ENCODE measurements at regions not wholly inside any gene's neighbourhood (a gene's known extent, or its start where the extent isn't known, plus 50 kb on each side); places are given as distances from the start of the nearest gene placed in this dataset.

DNA sequence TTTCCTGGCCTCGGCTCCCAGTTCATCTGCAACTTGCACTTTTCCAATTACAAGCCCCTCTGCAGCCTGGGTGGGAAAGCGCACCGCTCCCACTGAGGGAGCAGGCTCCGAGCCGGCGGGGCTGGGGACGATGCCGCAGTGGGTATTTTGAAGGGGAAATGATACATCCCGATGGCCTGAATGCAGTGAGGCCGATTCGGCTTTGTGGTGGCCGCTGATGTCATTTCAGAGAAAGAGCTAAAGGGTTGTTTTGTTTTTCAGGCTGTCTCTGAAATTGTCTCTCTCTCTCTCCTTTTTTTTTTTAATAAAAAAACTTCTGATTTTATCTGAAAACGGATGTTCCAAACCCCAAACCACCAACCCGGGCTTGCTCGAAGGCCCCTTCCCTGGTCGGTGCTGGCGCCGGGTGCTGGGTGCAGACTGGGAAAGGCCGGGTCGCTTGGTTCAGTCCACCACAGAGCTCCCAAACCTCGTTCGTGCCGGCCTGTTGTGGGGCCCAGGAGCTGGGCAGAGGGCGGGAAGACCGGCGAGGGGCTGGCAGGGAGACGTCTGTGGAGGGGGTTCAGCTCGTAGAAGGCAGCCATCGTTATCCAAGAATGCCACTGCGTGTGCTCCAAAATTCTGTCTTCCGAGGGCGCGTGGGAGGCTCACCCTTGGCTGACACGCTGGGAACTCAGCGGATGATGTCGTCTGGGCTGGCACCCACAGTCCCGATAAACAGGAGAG, 102.8 kb downstream of the FOXL1 start:
- no peak for DNase-seq
- Histone ChIP-seq H3K4me1 (ENCODE audit: insufficient read depth) (peaks cover 2% of the 10 kb centered on the region), H3K27me3 (no peaks in the 10 kb centered on the region), H3K4me3 (no peak overlapping the region), H3K27ac (no peak overlapping the region), H3K36me3 (no peaks in the 10 kb centered on the region), H3K9me3 (no peaks in the 10 kb centered on the region)
- 67 to 70% (median 69%) methylated on average over 37 of the region's 37 CpGs for WGBS, 3 donors
- intact Hi-C loops (cut with DNase I) = no loop called here
- TF ChIP-seq POLR2A (IDR thresholded peaks at IDR 0.05) (no peak), EP300 (IDR thresholded peaks at IDR 0.05) (no peak)
- TF ChIP-seq, protein P1, sequence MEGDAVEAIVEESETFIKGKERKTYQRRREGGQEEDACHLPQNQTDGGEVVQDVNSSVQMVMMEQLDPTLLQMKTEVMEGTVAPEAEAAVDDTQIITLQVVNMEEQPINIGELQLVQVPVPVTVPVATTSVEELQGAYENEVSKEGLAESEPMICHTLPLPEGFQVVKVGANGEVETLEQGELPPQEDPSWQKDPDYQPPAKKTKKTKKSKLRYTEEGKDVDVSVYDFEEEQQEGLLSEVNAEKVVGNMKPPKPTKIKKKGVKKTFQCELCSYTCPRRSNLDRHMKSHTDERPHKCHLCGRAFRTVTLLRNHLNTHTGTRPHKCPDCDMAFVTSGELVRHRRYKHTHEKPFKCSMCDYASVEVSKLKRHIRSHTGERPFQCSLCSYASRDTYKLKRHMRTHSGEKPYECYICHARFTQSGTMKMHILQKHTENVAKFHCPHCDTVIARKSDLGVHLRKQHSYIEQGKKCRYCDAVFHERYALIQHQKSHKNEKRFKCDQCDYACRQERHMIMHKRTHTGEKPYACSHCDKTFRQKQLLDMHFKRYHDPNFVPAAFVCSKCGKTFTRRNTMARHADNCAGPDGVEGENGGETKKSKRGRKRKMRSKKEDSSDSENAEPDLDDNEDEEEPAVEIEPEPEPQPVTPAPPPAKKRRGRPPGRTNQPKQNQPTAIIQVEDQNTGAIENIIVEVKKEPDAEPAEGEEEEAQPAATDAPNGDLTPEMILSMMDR (IDR thresholded peaks at IDR 0.05) = no peak

DNA sequence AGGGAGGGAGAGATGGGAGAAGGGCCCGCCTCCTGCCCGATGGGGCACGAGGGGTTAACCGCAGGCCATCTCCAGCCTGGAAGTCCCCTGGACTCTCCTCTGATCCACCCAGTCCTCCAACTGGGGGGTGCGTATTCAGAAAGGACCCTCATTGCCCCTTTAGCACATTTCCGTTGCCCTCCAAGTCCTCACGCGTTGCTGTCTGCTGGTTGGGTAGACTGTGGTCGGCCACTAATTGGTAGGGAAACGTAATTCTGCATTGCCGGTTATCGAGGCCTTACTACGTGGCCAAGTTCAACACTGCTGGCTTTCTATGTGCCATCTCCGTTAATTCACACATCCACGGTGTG, 103.4 kb downstream of the FOXL1 start:
- no peak overlapping the region for H3K4me3 ChIP-seq
- no peak for DNase-seq
- no peaks in the 10 kb centered on the region for H3K27me3 ChIP-seq
- 84 to 89% (median 86%) methylated on average over 15 of the region's 15 CpGs for WGBS, 3 donors
- no peaks in the 10 kb centered on the region for H3K9me3 ChIP-seq
- intact Hi-C loops (cut with DNase I) = no loop called here
- H3K4me1 ChIP-seq (ENCODE audit: insufficient read depth) = peaks cover 2% of the 10 kb centered on the region
- no peak overlapping the region for H3K27ac ChIP-seq
- no peak for TF ChIP-seq EP300 (IDR thresholded peaks at IDR 0.05)
- no peak for TF ChIP-seq POLR2A (IDR thresholded peaks at IDR 0.05)
- TF ChIP-seq, protein P1 (IDR thresholded peaks at IDR 0.05) = no peak
- H3K36me3 ChIP-seq = no peaks in the 10 kb centered on the region

DNA sequence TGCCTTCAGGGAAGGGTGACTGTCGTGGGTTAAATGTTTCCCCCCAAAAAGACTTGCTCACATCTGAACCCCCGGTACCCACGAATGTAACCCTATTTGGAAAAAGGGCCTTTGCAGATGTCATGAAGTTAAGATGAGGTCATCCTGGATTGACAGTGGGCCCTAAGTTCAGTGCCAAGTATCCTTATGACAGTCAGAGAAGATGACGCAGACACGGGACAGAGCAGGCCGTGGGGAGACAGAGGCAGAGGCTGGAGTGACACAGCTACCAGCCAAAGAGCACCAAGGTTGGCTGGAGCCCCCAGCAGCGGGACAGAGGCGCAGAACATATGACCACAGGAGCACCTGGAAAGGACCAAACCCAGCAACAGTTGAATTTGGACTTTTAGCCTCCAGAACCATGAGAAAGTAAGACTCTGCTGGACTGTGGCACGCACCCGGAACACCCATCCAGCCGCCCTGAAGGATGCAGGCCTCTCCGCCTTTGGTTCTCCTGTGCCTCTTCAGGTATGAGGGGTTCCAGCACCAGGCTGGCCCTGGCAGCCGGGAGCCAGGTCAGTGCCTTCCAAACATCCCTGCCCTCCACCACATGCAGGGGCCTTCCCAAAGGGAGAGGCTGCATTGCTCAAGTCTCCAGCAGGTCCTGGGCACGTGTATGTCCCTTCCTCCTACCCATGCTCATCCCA, 104.0 kb downstream of the FOXL1 start:
- no peaks in the 10 kb centered on the region for H3K27me3 ChIP-seq

GRCh38 chr16:86683441-86684194, 105.3 kb downstream of the FOXL1 start:
- 62 to 69% (median 64%) methylated on average over 8 of the region's 8 CpGs for WGBS, 3 donors
- no peaks in the 10 kb centered on the region for H3K9me3 ChIP-seq
- no peaks in the 10 kb centered on the region for H3K27me3 ChIP-seq
- intact Hi-C loops (cut with DNase I) = no loop called here
- no peak overlapping the region for H3K4me3 ChIP-seq
- TF ChIP-seq POLR2A (IDR thresholded peaks at IDR 0.05) (no peak), EP300 (IDR thresholded peaks at IDR 0.05) (no peak)
- TF ChIP-seq, protein P1 (IDR thresholded peaks at IDR 0.05) = no peak
- DNase-seq = no peak
- H3K27ac ChIP-seq = no peak overlapping the region
- peaks cover 2% of the 10 kb centered on the region for H3K4me1 ChIP-seq (ENCODE audit: insufficient read depth)
- H3K36me3 ChIP-seq = no peaks in the 10 kb centered on the region

More for the DNA sequence above, 104.0 kb downstream of the FOXL1 start:
- H3K4me3 ChIP-seq = no peak overlapping the region
- H3K9me3 ChIP-seq = no peaks in the 10 kb centered on the region
- intact Hi-C loops (cut with DNase I) = no loop called here
- H3K4me1 ChIP-seq (ENCODE audit: insufficient read depth) = peaks cover 2% of the 10 kb centered on the region
- DNase-seq = no peak
- no peaks in the 10 kb centered on the region for H3K36me3 ChIP-seq
- WGBS, 3 donors = 84 to 87% (median 85%) methylated on average over 14 of the region's 14 CpGs
- H3K27ac ChIP-seq = no peak overlapping the region
- TF ChIP-seq POLR2A (IDR thresholded peaks at IDR 0.05) = no peak
- TF ChIP-seq, protein P1 (IDR thresholded peaks at IDR 0.05) = no peak
- no peak for TF ChIP-seq EP300 (IDR thresholded peaks at IDR 0.05)

Measured in ovary (tissue), 7 donors.